Thyroid gland (tissue), 4 donors: ENCODE measurements at regions not wholly inside any gene's neighbourhood (a gene's known extent, or its start where the extent isn't known, plus 50 kb on each side); places are given as distances from the start of the nearest gene placed in this dataset.

Experiments
- POLR2A ChIP-seq, 2 donors: fragments of 450-650 bp; IDR thresholded peaks; one replicate each; pipeline ENCODE4 v1.6.1; 2017; ENCODE audit warnings: antibody characterized with exemption in 2 of 2, mild to moderate bottlenecking in 2 of 2, moderate library complexity in 1 of 2
- TF ChIP-seq, protein P1 (sequence below), 6 experiments: fragments of 200-600 bp in 3 of 6; fragments of 450-650 bp in 3 of 6; sonication (generic) in 3 of 6; IDR thresholded peaks; one replicate each; pipeline ENCODE4 v1.5.1; 2016 to 2019; ENCODE audit warnings: antibody characterized with exemption in 6 of 6, mild to moderate bottlenecking in 2 of 6, inconsistent platforms in 1 of 6, moderate library complexity in 1 of 6

DNA sequence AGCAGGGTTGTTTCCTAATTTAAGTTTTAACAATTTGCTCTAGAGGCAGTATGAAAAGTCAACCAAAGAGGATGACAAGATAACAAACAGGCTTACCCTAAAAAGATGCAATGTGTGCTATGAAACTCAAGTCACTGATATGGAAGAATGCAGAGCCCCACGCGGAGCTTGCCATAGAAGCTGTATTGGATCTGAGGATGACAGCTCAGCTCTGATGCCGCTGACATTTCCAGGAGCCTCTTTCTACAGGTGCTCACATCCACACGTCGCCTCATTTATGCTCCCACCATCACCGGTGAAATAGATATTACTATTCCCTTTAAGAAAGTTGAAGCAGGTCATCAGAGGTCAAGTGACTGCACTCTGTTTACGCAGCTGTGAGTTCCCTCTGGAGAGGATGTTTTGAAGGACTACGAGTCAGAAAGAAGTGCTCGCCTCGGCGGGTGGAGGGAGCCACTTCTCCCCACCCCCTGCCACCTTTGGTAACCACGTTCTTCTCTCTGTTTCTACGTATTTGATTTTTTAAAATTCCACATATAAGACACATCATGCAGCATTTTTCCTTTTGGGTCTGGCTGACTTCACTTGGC, 275.4 kb downstream of the GLRX3 start:
- TF ChIP-seq, protein P1, sequence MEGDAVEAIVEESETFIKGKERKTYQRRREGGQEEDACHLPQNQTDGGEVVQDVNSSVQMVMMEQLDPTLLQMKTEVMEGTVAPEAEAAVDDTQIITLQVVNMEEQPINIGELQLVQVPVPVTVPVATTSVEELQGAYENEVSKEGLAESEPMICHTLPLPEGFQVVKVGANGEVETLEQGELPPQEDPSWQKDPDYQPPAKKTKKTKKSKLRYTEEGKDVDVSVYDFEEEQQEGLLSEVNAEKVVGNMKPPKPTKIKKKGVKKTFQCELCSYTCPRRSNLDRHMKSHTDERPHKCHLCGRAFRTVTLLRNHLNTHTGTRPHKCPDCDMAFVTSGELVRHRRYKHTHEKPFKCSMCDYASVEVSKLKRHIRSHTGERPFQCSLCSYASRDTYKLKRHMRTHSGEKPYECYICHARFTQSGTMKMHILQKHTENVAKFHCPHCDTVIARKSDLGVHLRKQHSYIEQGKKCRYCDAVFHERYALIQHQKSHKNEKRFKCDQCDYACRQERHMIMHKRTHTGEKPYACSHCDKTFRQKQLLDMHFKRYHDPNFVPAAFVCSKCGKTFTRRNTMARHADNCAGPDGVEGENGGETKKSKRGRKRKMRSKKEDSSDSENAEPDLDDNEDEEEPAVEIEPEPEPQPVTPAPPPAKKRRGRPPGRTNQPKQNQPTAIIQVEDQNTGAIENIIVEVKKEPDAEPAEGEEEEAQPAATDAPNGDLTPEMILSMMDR (IDR thresholded peaks at IDR 0.05): no peak
- TF ChIP-seq POLR2A (IDR thresholded peaks at IDR 0.05): no peak
